GM12878 (cell line): ENCODE measurements at regions not wholly inside any gene's neighbourhood (a gene's known extent, or its start where the extent isn't known, plus 50 kb on each side); places are given as distances from the start of the nearest gene placed in this dataset.

Experiments used
- ATAC-seq: fragments of 200-7000 bp; cut with Tn5 transposase; 3 replicates; pipeline ENCODE4 v1.9.1; 2020; ENCODE audit warnings: mild to moderate bottlenecking, moderate library complexity
- BruUV-seq: library from RNA; stranded (reverse); fragments of 400-500 nt; replicated peaks from 2 replicates; lab custom pipeline; 2021; lab: Mats Ljungman, UMichigan
- CTCF ChIA-PET: fragments of 300-600 bp; sonication (Branson Sonifier 250); formaldehyde crosslinking; extraction: SDS; loops from one replicate; lab custom pipeline; 2021; ENCODE audit warnings: inconsistent platforms; lab: Yijun Ruan, JAX
- POLR2A ChIA-PET: fragments of 350-600 bp; formaldehyde crosslinking; extraction: SDS; loops from one replicate; lab custom pipeline; 2021; ENCODE audit warnings: inconsistent platforms; lab: Charles Lee
- RAD21 ChIA-PET: fragments of 300-600 bp; sonication (Branson Sonifier 250); formaldehyde crosslinking; loops from one replicate; lab custom pipeline; 2023; ENCODE audit warnings: antibody characterized with exemption; ENCODE audit not compliant: unreplicated experiment; lab: Charles Lee
- SMC1A ChIA-PET: fragments of 300-600 bp; sonication (Branson Sonifier 250); formaldehyde crosslinking; loops from one replicate; lab custom pipeline; 2023; ENCODE audit not compliant: unreplicated experiment, uncharacterized antibody; lab: Charles Lee
- DNase-seq: peaks from one replicate; pipeline ENCODE4 v3.0.0-alpha.2; 2011; ENCODE audit warnings: low read depth, low spot score
- FAIRE-seq: peaks from 3 replicates; lab custom pipeline; 2011; peaks lifted over from hg19 to GRCh38; lab: Jason Lieb, UNC
- H2AFZ ChIP-seq: 2 replicates; pipeline ENCODE4 v1.6.0; 2011; ENCODE audit warnings: low read depth, low read length, control low read depth; ENCODE audit not compliant: control insufficient read depth
- H3K27ac ChIP-seq: 2 replicates; pipeline ENCODE4 v1.5.1; 2011; ENCODE audit warnings: control low read depth; ENCODE audit not compliant: control insufficient read depth, insufficient read depth
- H3K27me3 ChIP-seq, 2 experiments: replicated peaks in 1 of 2; 2 replicates each; pipeline versions ENCODE4 v1.6.0 to v1.6.1; 2011; ENCODE audit warnings: low read length in 1 of 2; ENCODE audit not compliant: control insufficient read depth in 2 of 2, insufficient read depth in 2 of 2
- H3K36me3 ChIP-seq, 2 experiments: 2 replicates each; pipeline ENCODE4 v1.5.1; 2011; ENCODE audit warnings: low read length in 1 of 2; ENCODE audit not compliant: control insufficient read depth in 2 of 2, insufficient read depth in 2 of 2
- H3K4me1 ChIP-seq: 2 replicates; pipeline ENCODE4 v1.6.1; 2011; ENCODE audit warnings: mild to moderate bottlenecking, low read length, moderate library complexity, mixed read lengths; ENCODE audit not compliant: control insufficient read depth, insufficient read depth
- H3K4me2 ChIP-seq: 2 replicates; pipeline ENCODE4 v1.6.0; 2011; ENCODE audit warnings: control low read depth; ENCODE audit not compliant: control insufficient read depth, insufficient read depth
- H3K4me3 ChIP-seq: fragments of 200-600 bp; sonication (generic); 2 replicates; pipeline ENCODE4 v1.5.1; 2016
- H3K79me2 ChIP-seq: 2 replicates; pipeline ENCODE4 v1.6.0; 2011; ENCODE audit warnings: low read length; ENCODE audit not compliant: control insufficient read depth, insufficient read depth
- H3K9ac ChIP-seq: 2 replicates; pipeline ENCODE4 v1.8.0; 2011; ENCODE audit warnings: low read length, control low read depth, mixed read lengths; ENCODE audit not compliant: control insufficient read depth, insufficient read depth
- H3K9me3 ChIP-seq: replicated peaks from 3 replicates; pipeline ENCODE4 v1.5.1; 2011; ENCODE audit warnings: mild to moderate bottlenecking, low read length; ENCODE audit not compliant: control insufficient read depth, insufficient read depth
- H4K20me1 ChIP-seq: 2 replicates; pipeline ENCODE4 v1.6.0; 2011; ENCODE audit not compliant: control insufficient read depth, insufficient read depth
- CBX3 ChIP-seq: fragments of 200-600 bp; sonication (generic); IDR thresholded peaks from 2 replicates; pipeline ENCODE4 v1.6.1; 2016; ENCODE audit warnings: low read depth, borderline replicate concordance
- CHD1 ChIP-seq: IDR thresholded peaks from 2 replicates; pipeline ENCODE4 v1.6.1; 2012; ENCODE audit warnings: low read depth, low read length, improper control_type of control experiment
- CTCF ChIP-seq, 3 experiments: IDR thresholded peaks in 2 of 3; conservative IDR thresholded peaks in 1 of 3; 2 replicates each; pipeline ENCODE4 v1.5.1; 2011; ENCODE audit warnings: low read depth in 3 of 3, low read length in 3 of 3, mild to moderate bottlenecking in 3 of 3, control low read depth in 2 of 3, moderate library complexity in 2 of 3, inconsistent platforms in 1 of 3, mixed read lengths in 1 of 3; ENCODE audit not compliant: control insufficient read depth in 2 of 3, insufficient read depth in 1 of 3; ENCODE audit errors: extremely low read depth in 1 of 3
- GATAD2B ChIP-seq: fragments of 450-650 bp; conservative IDR thresholded peaks from 2 replicates; pipeline ENCODE4 v1.6.1; 2017; ENCODE audit warnings: low read depth, mild to moderate bottlenecking, moderate library complexity
- IRF4 ChIP-seq: IDR thresholded peaks from 2 replicates; pipeline ENCODE4 v1.6.1; 2011; ENCODE audit warnings: low read depth, low read length
- KDM1A ChIP-seq: fragments of 200-600 bp; sonication (generic); IDR thresholded peaks from 2 replicates; pipeline ENCODE4 v1.6.1; 2016; ENCODE audit warnings: borderline replicate concordance
- MEF2B ChIP-seq: fragments of 450-650 bp; IDR thresholded peaks from 2 replicates; pipeline ENCODE4 v1.6.1; 2018; ENCODE audit warnings: mild to moderate bottlenecking, moderate library complexity; ENCODE audit not compliant: partially characterized antibody, poor library complexity, severe bottlenecking
- NR2C1 ChIP-seq: fragments of 450-650 bp; IDR thresholded peaks from 2 replicates; pipeline ENCODE4 v1.6.1; 2017; ENCODE audit warnings: antibody characterized with exemption, mild to moderate bottlenecking, moderate library complexity
- POLR2A ChIP-seq: IDR thresholded peaks from 2 replicates; pipeline ENCODE4 v1.6.1; 2011; ENCODE audit warnings: low read depth, mild to moderate bottlenecking, low read length
- RAD51 ChIP-seq: fragments of 450-650 bp; IDR thresholded peaks from 2 replicates; pipeline ENCODE4 v1.6.1; 2016; ENCODE audit warnings: moderate library complexity, mild to moderate bottlenecking, inconsistent platforms
- RCOR1 ChIP-seq: conservative IDR thresholded peaks from 2 replicates; pipeline ENCODE4 v1.6.1; 2012; ENCODE audit warnings: low read depth, low read length, improper control_type of control experiment
- RFX5 ChIP-seq: IDR thresholded peaks from 2 replicates; pipeline ENCODE4 v1.6.1; 2011; ENCODE audit warnings: low read depth, low read length, improper control_type of control experiment
- SP1 ChIP-seq: IDR thresholded peaks from one replicate; pipeline ENCODE4 v1.6.1; 2011; ENCODE audit warnings: low read depth, low read length
- SREBF1 ChIP-seq: IDR thresholded peaks from 2 replicates; pipeline ENCODE4 v1.6.1; 2012; ENCODE audit warnings: mild to moderate bottlenecking, low read length
- TAF1 ChIP-seq: IDR thresholded peaks from 2 replicates; pipeline ENCODE4 v1.6.1; 2011; ENCODE audit warnings: mild to moderate bottlenecking, low read depth, low read length, borderline replicate concordance
- TBL1XR1 ChIP-seq: IDR thresholded peaks from 2 replicates; pipeline ENCODE4 v1.6.1; 2012; ENCODE audit warnings: low read depth, low read length, improper control_type of control experiment
- WRNIP1 ChIP-seq: IDR thresholded peaks from 2 replicates; pipeline ENCODE4 v1.6.1; 2011; ENCODE audit warnings: low read depth, low read length, improper control_type of control experiment, borderline replicate concordance
- ZBED1 ChIP-seq: IDR thresholded peaks from 2 replicates; pipeline ENCODE4 v1.6.1; 2016; ENCODE audit warnings: borderline replicate concordance
- ZBTB11 ChIP-seq: fragments of 450-650 bp; formaldehyde crosslinking; IDR thresholded peaks from 2 replicates; pipeline ENCODE4 v1.5.0; 2022; ENCODE audit warnings: mild to moderate bottlenecking, missing genetic modification characterization
- WGBS: methylation state at CpG from one replicate; pipeline ENCODE4 v1.1.6; 2016; ENCODE audit warnings: low lambda C conversion rate; ENCODE audit not compliant: insufficient replicate concordance, insufficient coverage; ENCODE audit errors: missing lambda C conversion rate; 5-methylcytosine and 5-hydroxymethylcytosine counted together
- in situ Hi-C: fragments of 300-500 bp; cut with MboI; formaldehyde crosslinking; loops from 9 replicates; pipeline ENCODE4 v1.14.3; 2018; ENCODE audit warnings: mixed read lengths
- intact Hi-C: fragments of 100-400 bp; cut with micrococcal nuclease; formaldehyde crosslinking; loops from one replicate; pipeline ENCODE4 v1.14.2; 2022; ENCODE audit not compliant: unreplicated experiment

DNA sequence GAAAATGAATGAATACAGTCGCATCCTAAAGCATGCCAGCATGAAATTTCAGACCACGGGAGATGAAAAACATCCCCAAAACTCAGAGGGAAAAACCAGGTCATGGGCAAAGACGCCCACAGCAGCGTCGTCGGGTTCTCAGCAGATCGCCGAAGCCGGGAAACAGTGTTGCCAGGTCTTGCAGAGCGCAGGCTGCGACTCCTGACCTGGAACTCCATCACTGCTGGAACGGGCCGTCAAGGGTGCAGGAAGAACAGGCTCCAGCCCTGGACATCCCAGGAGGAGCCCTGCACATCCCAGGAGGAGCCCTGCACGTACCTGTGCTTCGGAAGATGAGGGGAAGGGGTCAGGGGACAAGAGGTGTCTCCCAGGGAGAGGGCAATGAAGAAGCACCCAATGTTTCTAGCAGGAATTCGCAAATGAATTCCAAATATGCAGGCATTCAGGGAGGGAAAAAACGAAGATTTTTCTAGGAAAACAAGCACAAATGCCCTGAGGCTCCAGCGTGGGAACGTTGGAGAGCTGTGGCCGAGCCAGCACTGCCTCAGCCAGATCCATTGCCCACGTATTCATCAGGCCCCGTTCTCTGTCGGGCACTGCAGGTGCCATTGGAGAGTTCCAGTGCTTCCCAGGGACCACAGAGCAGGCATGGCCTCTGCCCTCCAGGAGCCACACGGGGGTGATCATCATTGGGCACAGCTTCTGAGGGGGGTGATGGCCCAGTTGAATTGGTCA, 1110.4 kb downstream of the BRD1 start:
- H3K27me3 ChIP-seq, result no peaks in the 10 kb centered on the region
- BruUV-seq, result no TSS peak
- no peak overlapping the region for H3K4me2 ChIP-seq
- ChIA-PET CTCF (no interaction called here), POLR2A (no interaction called here)
- H2AFZ ChIP-seq, result no peak overlapping the region
- no peaks in the 10 kb centered on the region for H4K20me1 ChIP-seq
- intact Hi-C loops, result no loop called here
- ATAC-seq, result no peak
- no peak overlapping the region for H3K4me3 ChIP-seq
- TF ChIP-seq POLR2A (no peak), CHD1 (no peak), RAD51 (no peak), RFX5 (no peak), GATAD2B (no peak), IRF4 (no peak), CTCF (IDR thresholded peaks at IDR 0.05 in 2 of 3, conservative IDR thresholded peaks at IDR 0.05 in 1 of 3; ENCODE audit: control insufficient read depth in 2 of 3, extremely low read depth in 1 of 3, insufficient read depth in 1 of 3, low read depth in 3 of 3, low read length in 3 of 3) (no peak), RCOR1 (no peak), SREBF1 (no peak), MEF2B (no peak), WRNIP1 (no peak), CBX3 (no peak), TBL1XR1 (no peak), ZBTB11 (CRISPR knock-in tag) (no peak), NR2C1 (no peak), SP1 (no peak), KDM1A (no peak), ZBED1 (no peak), TAF1 (no peak)
- TF ChIP-seq, all 136 proteins: peak for 0
- Histone ChIP-seq H3K27ac (no peak overlapping the region), H3K9me3 (no peaks in the 10 kb centered on the region; the same call in 1 of the 3 replicates), H3K4me1 (no peaks in the 10 kb centered on the region), H3K9ac (no peak overlapping the region), H3K36me3 (no peaks in the 10 kb centered on the region), H3K79me2 (no peaks in the 10 kb centered on the region)
- no peak for FAIRE-seq
- ChIA-PET RAD21 (no interaction called here), SMC1A (no interaction called here)
- DNase-seq, result no peak
- WGBS, result 36% methylated on average over 24 of the region's 24 CpGs
- in situ Hi-C loops, result no loop called here
